Activated effector memory CD4-positive, alpha-beta T cell treated with Interleukin-2 at 50 U/mL for 16 hours (primary cell): ENCODE measurements at regions not wholly inside any gene's neighbourhood (a gene's known extent, or its start where the extent isn't known, plus 50 kb on each side); places are given as distances from the start of the nearest gene placed in this dataset.
A peak's percentile ranks its signal among the peaks of the same experiment; 100 is the strongest.
"Not testable (repeated sequence)": the region's sequence is repeated elsewhere in the genome, so short reads cannot be mapped to it uniquely, and the experiment has no call there.

Experiments used
- DNase-seq: peaks from one replicate; pipeline ENCODE4 v3.0.0-alpha.2; 2020

DNA sequence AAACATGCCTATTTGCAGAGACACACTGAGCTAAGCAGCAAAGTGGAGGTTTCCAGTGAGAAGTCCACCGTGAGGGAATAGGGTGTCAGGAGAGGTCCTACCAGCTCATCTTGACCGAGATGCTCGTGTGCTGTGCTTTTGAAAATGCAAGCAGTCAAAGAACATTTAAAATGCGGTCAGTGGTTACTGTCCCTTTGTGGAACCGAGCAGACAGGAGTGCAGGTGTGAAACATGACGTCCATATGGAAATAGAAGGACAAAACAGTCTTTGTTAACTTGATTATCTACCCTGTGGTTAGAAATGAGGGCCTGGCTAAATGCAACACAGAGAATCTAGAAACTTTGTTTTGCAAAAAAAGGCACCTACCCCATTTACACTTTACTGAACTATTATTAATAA, 473.3 kb downstream of the SPATA31A6 start:
- DNase-seq, result not testable (repeated sequence)

DNA sequence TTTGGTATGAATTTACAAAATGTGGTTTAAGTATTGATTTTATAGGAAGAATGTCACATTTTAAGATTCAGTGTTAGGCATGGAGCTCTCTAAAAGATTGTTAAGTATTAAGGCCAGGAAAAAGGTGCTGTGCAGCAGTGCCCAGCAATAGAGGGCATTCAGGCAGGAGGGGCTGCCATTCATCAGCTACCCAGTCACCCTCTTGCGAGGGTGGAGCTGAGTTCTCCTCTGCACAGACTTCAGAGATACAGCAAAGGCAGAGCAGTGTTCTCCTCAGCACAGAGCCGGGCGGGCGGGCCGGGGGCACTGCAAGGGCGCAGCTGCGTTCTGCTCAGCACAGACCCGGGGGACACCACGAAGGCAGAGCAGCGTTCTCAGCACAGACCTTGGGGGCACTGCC, 474.0 kb downstream of the SPATA31A6 start:
- DNase-seq, result not testable (repeated sequence)

DNA sequence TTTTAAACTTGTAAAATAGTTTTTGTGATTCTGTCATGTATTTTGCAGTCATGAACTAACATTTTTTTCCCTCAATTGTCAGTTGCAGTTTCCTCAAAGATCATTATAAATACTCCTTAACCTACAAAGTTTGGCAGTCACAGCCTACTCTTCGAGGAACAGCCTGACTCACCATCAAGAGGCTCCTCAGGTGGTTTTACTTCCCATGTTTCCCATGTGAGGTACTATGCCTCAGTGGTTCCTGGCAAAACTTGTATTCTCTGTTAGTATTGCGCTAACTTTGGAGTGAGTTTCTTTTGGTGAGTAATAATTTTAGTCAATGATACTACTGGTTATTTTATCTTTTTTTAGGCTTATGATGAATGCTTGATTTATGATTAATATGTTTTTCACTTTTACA, 513.7 kb downstream of the SPATA31A6 start:
- DNase-seq, result not testable (repeated sequence)

DNA sequence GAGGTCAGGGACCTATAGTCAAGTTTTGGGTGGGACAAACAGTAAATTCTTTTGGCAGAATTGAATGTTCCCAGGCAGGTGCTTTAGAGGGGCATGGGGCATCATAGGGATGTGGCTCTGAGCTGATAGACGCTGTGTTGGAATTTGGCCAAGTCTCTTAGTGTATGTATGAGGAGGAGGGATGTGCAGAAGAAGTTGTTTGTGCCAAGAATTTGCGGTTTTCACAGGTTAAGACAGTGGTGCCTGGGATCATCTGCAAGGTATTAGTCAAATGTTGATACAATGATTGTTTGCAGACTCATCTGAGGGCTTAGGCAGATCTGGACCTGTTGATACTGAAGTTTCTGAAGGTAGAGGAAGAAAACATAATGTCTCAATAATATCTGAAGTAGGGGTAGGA, 519.4 kb downstream of the SPATA31A6 start:
- not testable (repeated sequence) for DNase-seq

DNA sequence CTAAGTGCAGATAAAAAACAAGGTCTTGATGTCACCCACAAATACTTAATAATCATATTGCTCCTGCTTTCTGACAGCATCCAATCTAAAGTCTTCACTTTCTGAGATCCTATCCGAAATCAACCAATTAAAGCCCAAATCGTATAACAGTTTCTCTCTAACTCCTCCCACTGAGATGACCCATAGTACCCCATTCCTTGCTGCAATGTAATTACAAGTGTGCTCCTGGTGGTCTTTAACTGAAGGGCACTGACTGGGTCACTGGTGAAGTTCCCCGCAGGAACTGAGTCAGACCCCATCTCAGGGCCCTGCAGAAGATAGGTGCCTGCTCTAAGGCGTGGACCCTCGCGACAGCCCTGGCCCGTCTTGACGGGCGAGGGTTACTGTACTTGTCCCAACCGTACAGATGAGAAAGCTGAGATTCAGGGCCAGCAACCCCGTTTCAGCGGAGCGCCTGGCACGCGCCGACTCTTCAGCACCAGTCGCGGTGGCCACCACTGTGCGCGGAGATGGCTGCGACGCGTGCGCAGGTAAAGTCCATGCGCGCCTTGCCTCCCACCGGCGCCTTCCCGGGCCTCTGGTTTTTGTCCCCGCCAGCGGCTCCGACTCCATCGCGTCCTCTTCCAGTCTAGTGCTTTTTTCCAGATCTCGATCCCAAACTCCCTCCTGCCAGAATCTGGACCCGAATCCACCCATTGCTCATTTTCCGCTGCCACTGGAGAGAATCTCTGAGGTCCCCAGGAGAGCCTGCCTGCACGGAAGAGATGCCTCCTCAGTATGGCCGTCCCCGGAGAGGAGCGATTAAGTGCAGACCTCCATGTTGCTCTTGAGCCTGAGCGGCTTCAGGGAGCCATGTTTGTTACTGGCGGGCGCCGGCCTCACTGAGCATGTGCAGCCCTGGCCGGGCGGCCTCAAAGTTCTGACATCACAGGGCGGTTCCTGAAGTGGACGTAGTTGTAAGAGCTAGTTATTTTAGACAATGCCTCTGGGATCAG, 541.7 kb downstream of the SPATA31A6 start:
- peak; percentile 8 for DNase-seq

DNA sequence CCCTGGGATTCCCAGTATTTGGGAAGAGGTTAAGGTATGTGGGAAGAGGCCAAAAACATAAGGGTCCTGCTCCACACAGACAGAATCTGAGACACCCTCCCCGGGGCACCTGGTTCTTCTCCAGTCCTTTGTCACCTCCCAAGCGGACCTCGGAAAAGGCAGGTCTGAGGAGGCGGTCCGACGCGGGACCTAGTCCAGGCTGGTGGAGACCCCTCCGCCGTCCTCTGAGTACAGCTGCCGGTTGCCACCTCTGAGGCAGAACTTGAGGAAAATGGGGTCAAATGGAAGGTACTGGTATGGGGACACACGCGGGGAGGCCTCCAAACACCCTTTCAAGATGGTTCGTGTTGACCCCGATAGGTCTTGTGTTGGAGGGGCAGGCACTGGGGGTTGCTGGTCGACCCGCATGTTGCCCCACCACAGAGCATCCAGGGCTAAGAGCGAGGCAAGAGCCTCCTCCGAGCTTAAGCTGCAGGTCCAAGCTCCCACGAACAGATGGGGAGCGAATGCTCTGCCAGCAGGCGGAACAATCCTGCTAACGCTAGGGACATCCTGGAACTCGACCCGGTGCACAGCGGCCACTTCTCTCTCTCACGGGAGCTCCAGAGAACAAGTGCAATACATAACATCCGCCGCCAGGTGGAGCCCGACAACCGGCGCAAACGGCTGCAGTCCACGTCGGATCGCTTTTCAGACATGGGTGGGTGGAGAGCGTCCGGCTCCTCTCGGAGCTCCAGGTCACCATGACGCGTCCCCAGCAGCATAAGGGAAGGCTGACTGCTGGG, 559.8 kb downstream of the SPATA31A6 start:
- peak; percentile 25 for DNase-seq

DNA sequence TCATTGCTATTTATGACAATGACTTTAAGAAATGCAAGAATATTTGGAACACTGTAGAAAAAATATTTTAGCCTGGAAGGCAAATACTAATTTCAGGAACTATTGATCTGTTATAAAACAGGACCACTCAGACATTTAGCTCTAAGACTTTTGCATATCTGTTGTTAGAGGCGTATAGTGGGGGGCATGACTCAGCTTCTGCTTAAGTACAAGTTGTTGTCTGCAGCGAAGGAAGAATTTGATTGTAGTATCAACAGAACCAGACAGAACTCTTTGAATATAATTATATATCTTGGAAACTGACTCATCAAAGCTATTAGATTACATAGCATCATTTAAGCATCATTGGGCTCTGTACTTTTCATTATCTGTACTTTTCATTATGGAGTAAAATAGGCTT, 573.8 kb downstream of the SPATA31A6 start:
- DNase-seq, result not testable (repeated sequence)

DNA sequence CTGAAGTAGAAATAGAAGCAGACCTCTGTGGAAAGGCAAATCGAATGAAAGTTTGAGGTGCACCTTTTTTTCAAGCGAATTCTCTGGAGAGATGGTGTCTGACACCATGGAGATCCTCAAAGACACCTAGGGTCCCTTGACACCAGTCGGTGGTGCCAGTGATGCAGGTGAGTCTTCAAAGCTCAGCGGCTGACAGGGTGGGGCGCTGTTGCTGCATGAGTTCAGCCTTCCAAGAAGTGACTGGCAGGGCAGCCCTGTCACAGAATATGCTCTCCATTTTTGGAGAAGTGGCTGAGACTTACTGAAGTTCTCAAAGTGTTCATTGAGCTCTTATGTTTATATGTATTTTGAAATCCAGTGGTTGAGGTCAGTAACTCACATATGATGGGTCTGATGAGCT, 575.9 kb downstream of the SPATA31A6 start:
- DNase-seq, result not testable (repeated sequence)

DNA sequence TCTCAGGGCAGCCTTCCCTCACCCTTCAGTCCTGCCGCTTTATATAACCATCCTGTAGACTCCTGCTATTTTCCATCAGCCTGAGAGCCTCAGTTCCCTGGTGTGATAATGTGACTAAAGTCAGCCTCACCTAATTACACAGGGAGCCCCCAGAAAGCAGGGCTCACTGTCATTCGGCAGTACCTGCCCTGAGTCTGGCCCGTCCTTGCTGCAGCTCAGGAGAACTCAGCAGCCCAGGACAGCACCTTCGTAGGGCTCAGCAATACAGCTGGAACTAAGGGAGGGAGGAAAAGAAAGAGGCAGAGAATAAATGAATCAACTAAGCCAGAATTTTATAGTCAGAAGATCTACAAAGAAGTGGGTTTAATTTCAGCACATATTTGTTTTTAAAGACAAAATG, 598.7 kb downstream of the SPATA31A6 start:
- DNase-seq, result not testable (repeated sequence)

DNA sequence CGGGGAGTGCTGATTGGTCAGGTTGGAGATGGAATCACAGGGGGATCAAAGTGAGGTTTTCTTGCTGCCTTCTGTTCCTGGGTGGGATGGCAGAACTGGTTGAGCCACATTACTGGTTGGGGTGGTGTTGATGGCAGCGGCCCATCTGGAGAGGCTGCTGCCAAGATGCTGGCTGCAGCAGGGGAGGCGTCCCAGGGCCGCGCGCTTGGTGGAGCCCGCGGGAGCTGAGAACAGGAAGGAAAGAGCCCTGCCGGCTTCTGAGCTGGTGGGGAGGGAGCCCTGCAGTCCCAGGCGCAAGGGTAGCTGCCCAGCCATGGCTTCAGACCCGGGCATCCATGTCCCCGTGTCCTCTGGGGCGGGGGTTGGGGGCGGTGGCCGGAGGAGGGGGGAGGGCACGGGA, 609.3 kb downstream of the SPATA31A6 start:
- not testable (repeated sequence) for DNase-seq

DNA sequence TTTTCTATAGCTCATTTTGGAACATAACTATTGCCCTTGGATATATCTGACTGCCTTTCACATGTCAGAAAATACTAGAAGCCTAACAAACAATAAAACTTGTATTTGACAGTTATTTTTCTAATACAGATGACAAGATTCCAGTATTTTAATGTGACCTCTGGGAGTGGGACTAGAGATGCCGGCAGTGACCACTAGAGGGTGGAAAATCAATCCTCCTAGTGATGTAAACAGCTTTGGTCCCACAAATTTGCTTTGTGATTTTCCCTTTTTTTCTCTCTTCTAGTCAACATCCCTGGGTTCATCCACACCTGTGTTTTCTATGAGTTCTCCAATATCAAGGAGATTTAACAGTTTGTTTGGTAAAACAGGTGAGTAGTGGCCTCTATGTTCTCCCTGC, 615.1 kb downstream of the SPATA31A6 start:
- not testable (repeated sequence) for DNase-seq

DNA sequence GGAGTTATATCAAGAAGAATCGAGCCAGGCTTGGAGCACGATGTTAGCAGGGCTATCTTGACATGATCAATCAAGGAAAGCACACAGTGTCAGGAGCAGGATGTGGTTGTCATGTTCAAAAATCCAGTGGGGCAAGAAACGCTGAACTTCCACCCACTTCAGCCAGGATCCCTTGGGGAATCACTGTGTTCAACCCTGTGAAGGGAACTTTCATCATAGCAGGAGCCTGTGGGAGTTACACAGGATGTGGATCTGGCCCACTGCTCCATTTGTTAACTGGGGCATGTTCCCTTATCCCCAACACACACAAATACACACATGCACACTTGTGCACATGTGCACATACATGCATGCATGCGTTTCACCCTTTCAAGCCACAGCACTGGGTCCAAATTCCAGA, 619.3 kb downstream of the SPATA31A6 start:
- DNase-seq, result not testable (repeated sequence)

DNA sequence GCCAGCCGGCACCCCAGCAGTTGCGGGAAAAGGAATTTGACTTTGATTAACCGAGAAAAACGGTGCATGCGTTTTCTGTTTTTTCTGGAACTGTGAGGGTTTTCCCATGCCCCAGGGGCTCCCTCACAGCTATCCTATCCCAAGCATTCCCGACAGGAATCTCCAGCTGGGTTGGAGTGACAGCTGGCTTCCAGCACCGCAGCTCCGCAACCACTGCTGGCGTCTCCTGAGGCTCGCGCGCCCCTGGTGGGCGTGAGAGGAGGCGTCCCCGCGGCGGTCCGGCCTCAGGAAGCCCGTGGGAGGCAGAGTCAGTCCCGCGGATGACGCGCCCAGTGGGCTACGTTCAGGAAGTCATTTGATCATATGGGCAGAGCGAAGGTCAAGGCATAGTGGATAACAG, 623.2 kb downstream of the SPATA31A6 start:
- not testable (repeated sequence) for DNase-seq

DNA sequence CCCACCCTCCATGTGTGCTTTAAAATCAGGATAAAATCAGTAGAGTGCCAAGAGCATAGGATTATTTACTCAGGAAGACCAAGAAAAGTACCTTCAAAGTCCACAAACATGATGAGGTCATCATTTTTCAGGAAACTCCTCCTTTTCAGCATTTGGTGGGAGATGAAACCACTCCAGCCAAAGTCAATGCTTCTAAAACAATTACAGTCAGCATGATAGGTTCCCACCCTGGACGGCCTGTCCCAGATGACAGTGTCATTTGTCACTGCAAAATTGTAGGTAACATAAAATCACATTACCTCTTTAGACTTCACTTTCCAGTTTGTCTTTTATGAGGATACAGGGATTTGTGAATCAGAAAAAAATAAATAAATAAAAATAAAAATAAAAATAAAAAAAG, 638.0 kb downstream of the SPATA31A6 start:
- not testable (repeated sequence) for DNase-seq

DNA sequence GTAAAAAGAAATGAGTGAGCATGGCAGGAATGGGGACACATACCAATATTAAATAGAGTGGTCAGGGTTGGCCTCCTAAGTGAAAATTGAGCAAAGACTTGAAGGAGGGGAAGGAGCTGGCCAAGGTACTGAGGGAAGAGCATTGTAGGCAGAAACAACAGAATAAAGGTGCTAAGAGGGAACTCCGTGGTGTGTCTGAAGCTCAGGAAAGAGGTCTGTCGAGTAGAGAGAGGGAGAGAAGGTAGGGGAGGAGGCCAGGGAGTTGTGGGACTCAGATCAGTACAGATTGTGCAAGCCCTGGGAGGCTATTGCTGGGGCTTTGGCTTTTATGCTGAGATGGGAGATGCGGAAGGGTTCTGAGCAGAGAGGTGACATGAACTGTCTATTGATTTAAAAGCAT, 664.7 kb downstream of the SPATA31A6 start:
- DNase-seq, result not testable (repeated sequence)

DNA sequence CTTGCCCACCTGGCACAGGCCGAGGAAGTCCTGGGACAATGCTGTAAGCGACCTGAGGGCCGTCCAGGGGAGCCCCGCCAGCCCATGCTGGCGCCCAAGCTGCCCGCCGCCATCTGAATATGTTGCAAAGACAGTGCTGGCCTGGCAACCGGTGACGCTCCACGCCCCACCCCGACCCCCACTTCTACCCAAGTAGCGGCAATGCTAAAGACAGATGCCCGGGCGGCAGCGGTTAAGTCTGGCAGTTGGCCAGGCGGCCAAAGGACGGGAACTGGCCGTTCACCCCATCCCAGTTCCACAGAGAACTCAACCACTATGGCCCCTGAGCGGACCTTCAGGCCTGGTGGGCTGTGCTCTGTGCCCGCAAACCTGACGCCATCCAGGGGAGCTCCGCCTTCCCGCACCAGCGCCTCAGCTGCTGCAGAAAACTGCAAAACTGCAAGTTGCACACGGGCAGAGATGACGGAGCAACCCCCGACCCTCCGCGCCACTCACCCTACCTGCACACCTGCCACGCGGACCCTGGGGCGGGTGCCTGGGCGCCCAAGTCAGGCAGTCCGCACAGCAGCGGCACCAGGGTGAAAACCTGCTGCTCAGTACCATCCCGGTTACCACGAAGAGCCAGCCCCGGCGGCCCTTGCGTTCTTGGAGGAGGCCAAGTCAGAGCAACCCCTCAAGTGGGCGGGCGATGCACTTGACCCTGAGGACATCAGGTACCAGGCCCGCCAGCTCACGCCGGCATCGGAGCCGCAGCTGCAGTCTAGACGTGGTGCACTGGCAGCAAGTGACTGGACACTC, 667.6 kb downstream of the SPATA31A6 start:
- not testable (repeated sequence) for DNase-seq

DNA sequence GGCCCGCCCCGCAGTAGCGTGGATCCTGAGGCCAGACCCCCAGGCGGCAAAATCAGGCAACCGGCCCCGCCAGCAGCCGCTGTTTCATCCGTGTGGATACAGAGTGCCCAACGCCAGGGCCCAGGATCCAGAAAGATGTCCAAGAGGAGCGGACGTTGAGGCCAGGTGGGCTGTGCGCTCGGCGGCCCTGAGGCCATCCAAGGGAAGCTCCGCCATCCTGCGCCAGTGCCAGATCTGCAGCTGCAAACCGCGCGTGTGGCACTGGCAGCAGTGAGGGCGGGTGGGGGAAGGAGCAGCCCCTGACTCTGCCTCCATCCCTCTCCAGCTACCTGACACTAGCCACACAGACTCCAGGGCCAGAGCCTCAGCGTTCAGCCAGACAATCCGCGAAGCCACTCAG, 668.2 kb downstream of the SPATA31A6 start:
- DNase-seq, result not testable (repeated sequence)

DNA sequence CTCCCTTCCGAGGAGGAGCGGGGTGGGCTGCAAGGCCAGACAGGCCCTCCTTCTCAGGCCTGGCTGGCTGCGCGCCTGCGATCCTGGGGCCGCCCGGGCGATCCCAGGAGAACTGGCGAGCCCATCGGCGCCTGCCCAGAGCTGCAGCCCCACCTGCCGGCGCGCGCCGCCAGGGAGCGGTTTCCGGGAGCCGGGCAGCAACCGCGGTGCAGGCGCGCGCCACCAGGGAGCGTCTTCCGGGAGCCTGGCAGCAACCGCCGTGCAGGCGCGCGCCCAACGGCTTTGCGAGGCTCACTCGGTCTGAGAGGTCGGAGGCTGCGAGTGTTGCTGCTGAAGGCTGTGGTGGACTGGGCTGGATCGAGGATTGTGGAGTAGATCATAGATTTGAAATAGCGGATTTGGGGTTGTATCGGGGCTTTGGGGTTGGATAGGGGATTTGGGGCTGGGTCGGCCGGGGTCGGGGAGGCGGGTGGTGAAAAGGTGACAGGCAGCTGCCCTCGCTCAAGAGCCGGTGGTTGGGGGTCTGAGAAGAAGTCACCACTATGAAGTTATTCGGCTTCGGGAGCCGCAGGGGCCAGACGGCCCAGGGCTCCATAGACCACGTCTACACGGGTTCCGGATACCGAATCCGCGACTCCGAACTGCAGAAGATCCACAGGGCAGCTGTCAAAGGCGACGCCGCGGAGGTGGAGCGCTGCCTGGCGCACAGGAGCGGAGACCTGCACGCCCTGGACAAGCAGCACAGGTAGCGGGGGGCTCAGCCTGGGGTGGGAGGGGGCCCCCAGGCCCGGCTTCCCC, 668.9 kb downstream of the SPATA31A6 start:
- DNase-seq, result not testable (repeated sequence)

DNA sequence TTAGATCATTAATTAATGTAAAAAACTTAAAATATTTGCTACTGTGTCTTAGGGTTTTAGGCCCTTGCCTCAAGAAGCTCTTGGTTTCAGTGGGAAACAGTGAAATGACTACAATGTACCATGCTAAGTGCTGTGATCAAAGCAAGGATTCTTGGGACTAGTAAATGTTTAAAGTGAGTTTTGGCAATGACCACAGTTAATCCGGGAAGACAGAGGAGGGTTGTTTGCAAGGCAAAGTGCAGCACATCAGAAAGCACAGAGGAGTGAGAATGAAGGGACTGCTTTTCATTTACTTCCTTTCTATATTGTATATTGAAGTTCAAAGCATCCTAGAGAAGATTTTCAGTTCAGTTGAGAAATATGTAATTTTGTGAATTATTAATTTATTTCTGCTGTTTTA, 676.7 kb downstream of the SPATA31A6 start:
- not testable (repeated sequence) for DNase-seq

DNA sequence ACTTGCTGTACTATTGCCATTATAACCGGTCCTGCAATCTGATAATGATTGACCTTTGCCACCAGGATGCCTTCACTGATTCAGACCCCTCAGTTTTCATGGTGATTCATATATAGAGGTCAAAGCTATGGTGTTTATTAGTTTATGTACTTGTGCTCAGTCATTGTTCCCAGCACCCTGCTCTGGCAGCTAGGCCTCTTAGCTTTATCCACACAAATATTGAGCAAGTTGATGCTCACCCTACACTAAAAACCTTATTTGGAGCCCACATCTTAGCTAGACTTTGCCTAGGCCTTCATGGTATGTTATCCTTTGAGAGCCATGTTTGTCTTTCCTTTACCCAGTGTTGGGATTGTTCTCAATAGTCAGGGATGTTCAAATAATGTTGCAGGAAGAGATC, 679.0 kb downstream of the SPATA31A6 start:
- DNase-seq, result not testable (repeated sequence)
